D341Med (cell line): ENCODE measurements at regions not wholly inside any gene's neighbourhood (a gene's known extent, or its start where the extent isn't known, plus 50 kb on each side); places are given as distances from the start of the nearest gene placed in this dataset.
"Not testable (repeated sequence)": the region's sequence is repeated elsewhere in the genome, so short reads cannot be mapped to it uniquely, and the experiment has no call there.

ENCODE experiments used
- DNase-seq: peaks from one replicate; pipeline ENCODE4 v3.0.0; 2012; ENCODE audit warnings: low spot score

- peak; percentile 93 for DNase-seq
Measured at GRCh38 chr17:72556944-72557826, 436.4 kb downstream of the SOX9 start.

- no peak for DNase-seq
Measured at GRCh38 chr17:72558971-72559476, 438.2 kb downstream of the SOX9 start.

- DNase-seq = peak; percentile 91
Measured at GRCh38 chr17:72560303-72561247, 439.8 kb downstream of the SOX9 start.

- DNase-seq = no peak
Measured at GRCh38 chr17:72561266-72561665, 440.4 kb downstream of the SOX9 start.

- no peak for DNase-seq
Measured at GRCh38 chr17:72561680-72562079, 440.9 kb downstream of the SOX9 start.

GRCh38 chr17:72562615-72563188 is 441.9 kb downstream of the SOX9 start:
- no peak for DNase-seq

GRCh38 chr17:72563952-72564351 is 443.1 kb downstream of the SOX9 start:
- DNase-seq = no peak

GRCh38 chr17:72565006-72565405 is 444.2 kb downstream of the SOX9 start:
- no peak for DNase-seq

GRCh38 chr17:72565758-72566157 is 444.9 kb downstream of the SOX9 start:
- DNase-seq = no peak

- no peak for DNase-seq
Measured at GRCh38 chr17:72566671-72567484, 446.1 kb downstream of the SOX9 start.

GRCh38 chr17:72567774-72568173 is 447.0 kb downstream of the SOX9 start:
- no peak for DNase-seq

- DNase-seq = no peak
Measured at GRCh38 chr17:72569148-72569946, 448.5 kb downstream of the SOX9 start.

GRCh38 chr17:72571813-72572396 is 451.1 kb downstream of the SOX9 start:
- DNase-seq = no peak

GRCh38 chr17:72572604-72573491 is 452.0 kb downstream of the SOX9 start:
- no peak for DNase-seq

GRCh38 chr17:72573492-72573801 is 452.6 kb downstream of the SOX9 start:
- DNase-seq = not testable (repeated sequence)

GRCh38 chr17:72574675-72575510 is 454.1 kb downstream of the SOX9 start:
- DNase-seq = no peak

GRCh38 chr17:72575542-72576233 is 454.9 kb downstream of the SOX9 start:
- no peak for DNase-seq

GRCh38 chr17:72576289-72576759 is 455.5 kb downstream of the SOX9 start:
- no peak for DNase-seq
